ENCODE measurements at regions not wholly inside any gene's neighbourhood (a gene's known extent, or its start where the extent isn't known, plus 50 kb on each side); places are given as distances from the start of the nearest gene placed in this dataset.
A peak's percentile ranks its signal among the peaks of the same experiment; 100 is the strongest.

GRCh38 chr12:131438881-131439280 lies 272.0 kb upstream of the SFSWAP start:
- peak; percentile 17; the same call in 2 of the 3 replicates for ATAC-seq
- POLR2A ChIA-PET, result interaction anchor here (0.5 to 0.6 kb wide), 2 partner anchors 71 to 927 kb away, joined by 4 to 5 read pairs; no protein-coding TSS in a partner anchor
- Histone ChIP-seq H3K9me1 (ENCODE audit: control insufficient read depth, insufficient read depth, low read length) (no peaks in the 10 kb centered on the region), H3K36me3 (ENCODE audit: control insufficient read depth, insufficient read depth, low read length) (no peaks in the 10 kb centered on the region), H3K9me3 (replicated peaks; ENCODE audit: control insufficient read depth, insufficient read depth, low read depth, low read length) (no peaks in the 10 kb centered on the region), H3K79me2 (ENCODE audit: control insufficient read depth, insufficient read depth, low read length) (no peaks in the 10 kb centered on the region), H3K27me3 (ENCODE audit: control insufficient read depth in 2 of 2, insufficient read depth in 2 of 2, low read length in 2 of 2) (no peaks in the 10 kb centered on the region), H2AFZ (ENCODE audit: low read depth, low read length) (peak overlapping the region; percentile 80), H3K4me3 (no peak overlapping the region), H3K4me1 (replicated peaks in 1 of 2; ENCODE audit: control insufficient read depth in 2 of 2, insufficient read depth in 2 of 2, low read length in 2 of 2) (peaks cover 20 to 45% of the 10 kb centered on the region in 2 experiments; a peak in 4 of 5 replicates), H3K27ac (ENCODE audit: extremely low read depth, low read depth, low read length) (no peak overlapping the region; the same call in 2 of the 3 replicates), H3K4me2 (ENCODE audit: insufficient read depth, low read length) (no peak overlapping the region), H4K20me1 (replicated peaks; ENCODE audit: control insufficient read depth, insufficient read depth, low read length) (no peaks in the 10 kb centered on the region), H3K9ac (ENCODE audit: insufficient read depth in 1 of 2, low read depth in 2 of 2, low read length in 2 of 2) (peak overlapping the region in 1 of 2 experiments; percentile 78; a peak in 2 of 4 replicates)
- in situ Hi-C loops (cut with MboI) (no loop called here), intact Hi-C loops (cut with micrococcal nuclease) (no loop called here)
- no peak for FAIRE-seq
- no TSS peak for BruUV-seq (replicated peaks)
- WGBS (ENCODE audit: insufficient coverage, low coverage, missing lambda C conversion rate), result 37% methylated on average over 10 of the region's 14 CpGs
- CTCF ChIA-PET (ENCODE audit: low intra/inter-chr PET ratio), result no interaction called here
- DNase-seq (ENCODE audit: extremely low read depth in 1 of 4, low spot score in 3 of 4), result peak in 2 of 4 experiments; percentile 23 to 58
- TF ChIP-seq NR2C1 (IDR thresholded peaks at IDR 0.05) (no peak), NR2C1 (tag; IDR thresholded peaks at IDR 0.05) (0 out of 2 replicates have a peak, but pooled peaks have one; percentile 15), RCOR1 (IDR thresholded peaks at IDR 0.05; ENCODE audit: borderline replicate concordance in 1 of 2, low read depth in 2 of 2, low read length in 2 of 2) (no peak), CTCF (IDR thresholded peaks at IDR 0.05 in 2 of 3, conservative IDR thresholded peaks at IDR 0.05 in 1 of 3; ENCODE audit: insufficient read depth in 2 of 3, low read depth in 1 of 3, low read length in 3 of 3) (peak; percentile 44 to 53 (median 51); a peak in 5 of 6 replicates), HDAC3 (IDR thresholded peaks at IDR 0.05; ENCODE audit: borderline replicate concordance, partially characterized antibody) (no peak), CREM (IDR thresholded peaks at IDR 0.05; ENCODE audit: low read depth) (peak; percentile 29; the same call in 1 of the 2 replicates), RBM17 (IDR thresholded peaks at IDR 0.05; ENCODE audit: borderline replicate concordance, low read depth, low read length) (no peak), ZBTB33 (CRISPR knock-in tag; IDR thresholded peaks at IDR 0.05) (peak; percentile 94), YY1 (IDR thresholded peaks at IDR 0.05; ENCODE audit: borderline replicate concordance in 1 of 3, control insufficient read depth in 1 of 3, extremely low read depth in 1 of 3, insufficient read depth in 3 of 3, insufficient read length in 1 of 3, insufficient replicate concordance in 2 of 3, low read depth in 1 of 3, low read length in 2 of 3) (peak in 2 of 3 experiments; percentile 10 to 54), STAT6 (CRISPR knock-in tag; IDR thresholded peaks at IDR 0.05) (no peak), NKRF (IDR thresholded peaks at IDR 0.05; ENCODE audit: borderline replicate concordance) (no peak), MAX (CRISPR knock-in tag; IDR thresholded peaks at IDR 0.05) (0 out of 2 replicates have a peak, but pooled peaks have one; percentile 20)
